ENCODE measurements at regions not wholly inside any gene's neighbourhood (a gene's known extent, or its start where the extent isn't known, plus 50 kb on each side); places are given as distances from the start of the nearest gene placed in this dataset.

GRCh38 chr15:69748131-69748530, 295.5 kb downstream of the RPLP1 start:
- intact Hi-C loops (cut with DNase I), result no loop called here
- no peaks in the 10 kb centered on the region for H3K4me1 ChIP-seq
- no peak for DNase-seq
- H3K4me3 ChIP-seq, result no peak overlapping the region
- no peak for TF ChIP-seq CTCF (IDR thresholded peaks at IDR 0.05)
- H3K27ac ChIP-seq, result no peak overlapping the region
- H3K27me3 ChIP-seq (ENCODE audit: low read depth), result peaks cover 8% of the 10 kb centered on the region
- H3K9me3 ChIP-seq, result no peaks in the 10 kb centered on the region
- H3K36me3 ChIP-seq, result no peaks in the 10 kb centered on the region
- ATAC-seq, result no peak

DNA sequence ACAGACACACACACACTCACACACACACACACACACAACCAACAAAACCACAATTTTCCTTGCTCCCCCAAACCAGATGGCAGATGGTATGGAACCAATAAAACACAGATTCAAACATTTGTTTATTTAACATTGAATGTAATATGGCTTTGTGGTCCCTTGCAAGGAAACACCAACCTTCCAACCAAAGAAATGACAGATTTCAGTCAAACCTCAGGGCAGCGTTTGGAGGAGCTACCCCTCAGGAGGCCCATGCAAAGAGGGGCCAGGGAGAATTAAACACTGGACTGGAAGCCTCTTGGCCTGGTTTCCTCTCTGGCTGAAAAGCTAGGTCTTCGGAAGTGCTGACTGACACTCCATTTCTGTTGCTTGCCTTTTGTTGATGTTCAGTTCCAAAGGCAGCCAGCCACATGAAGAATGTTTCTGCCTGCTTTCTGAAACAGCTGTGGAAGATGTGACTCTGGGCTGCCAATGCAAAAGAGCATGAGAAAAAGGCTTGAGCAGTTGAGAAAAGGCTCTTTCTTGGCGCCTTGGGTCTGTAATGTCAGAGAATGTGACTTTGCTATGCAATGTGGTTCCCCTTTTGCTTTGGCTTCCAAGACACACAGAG, 296.1 kb downstream of the RPLP1 start:
- Histone ChIP-seq H3K27me3 (ENCODE audit: low read depth) (peaks cover 8% of the 10 kb centered on the region), H3K9me3 (no peaks in the 10 kb centered on the region), H3K36me3 (no peaks in the 10 kb centered on the region), H3K4me3 (no peak overlapping the region), H3K4me1 (no peaks in the 10 kb centered on the region), H3K27ac (no peak overlapping the region)
- no peak for ATAC-seq
- intact Hi-C loops (cut with DNase I), result no loop called here
- TF ChIP-seq CTCF (IDR thresholded peaks at IDR 0.05), result no peak
- no peak for DNase-seq

DNA sequence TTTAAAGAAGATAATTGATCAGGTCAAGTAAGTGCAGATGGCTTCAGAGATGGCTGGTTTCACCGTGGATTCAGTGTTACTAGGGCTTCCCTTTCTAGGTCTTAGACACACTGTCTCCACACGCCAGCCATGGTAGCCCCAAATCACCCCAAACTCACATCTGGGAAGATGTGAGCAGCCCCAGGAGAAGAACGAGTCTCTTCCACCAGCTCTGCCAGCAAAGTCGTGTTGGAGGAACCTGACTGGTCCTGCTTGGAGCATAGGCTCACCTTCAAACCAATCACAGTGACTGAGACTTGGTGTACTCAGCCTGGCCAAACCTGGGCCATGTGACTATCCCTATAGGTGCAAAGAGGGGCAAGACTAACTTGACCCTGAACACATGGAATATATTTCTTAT, 296.7 kb downstream of the RPLP1 start:
- Histone ChIP-seq H3K36me3 (no peaks in the 10 kb centered on the region), H3K27me3 (ENCODE audit: low read depth) (peaks cover 8% of the 10 kb centered on the region), H3K4me3 (no peak overlapping the region), H3K9me3 (no peaks in the 10 kb centered on the region), H3K27ac (no peak overlapping the region), H3K4me1 (no peaks in the 10 kb centered on the region)
- ATAC-seq (no peak), DNase-seq (no peak)
- no peak for TF ChIP-seq CTCF (IDR thresholded peaks at IDR 0.05)
- intact Hi-C loops (cut with DNase I), result no loop called here

DNA sequence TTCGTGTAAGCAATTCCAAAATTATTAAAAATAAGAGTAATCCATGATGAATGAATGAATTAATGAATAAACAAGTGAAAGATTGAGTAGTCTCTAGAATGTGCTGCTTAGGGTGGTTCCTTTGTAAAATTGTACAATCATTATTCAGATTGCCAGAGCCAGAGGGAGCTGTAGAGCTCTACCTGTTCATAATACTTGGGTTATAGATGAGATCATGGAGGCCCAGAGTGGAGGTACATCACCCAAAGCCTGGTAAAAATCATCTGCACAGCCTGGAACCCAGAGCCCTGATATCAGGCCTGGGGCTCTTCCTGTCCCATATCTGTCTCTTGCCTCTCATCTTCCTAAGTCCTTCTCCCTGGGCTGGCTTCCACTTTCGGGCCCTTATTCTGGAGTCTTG, 297.2 kb downstream of the RPLP1 start:
- intact Hi-C loops (cut with DNase I), result no loop called here
- no peaks in the 10 kb centered on the region for H3K4me1 ChIP-seq
- peaks cover 3% of the 10 kb centered on the region for H3K27me3 ChIP-seq (ENCODE audit: low read depth)
- H3K36me3 ChIP-seq, result no peaks in the 10 kb centered on the region
- DNase-seq (no peak), ATAC-seq (peak; percentile 5 to 55)
- no peak overlapping the region for H3K4me3 ChIP-seq
- no peak overlapping the region for H3K27ac ChIP-seq
- no peaks in the 10 kb centered on the region for H3K9me3 ChIP-seq
- no peak for TF ChIP-seq CTCF (IDR thresholded peaks at IDR 0.05)

- H3K36me3 ChIP-seq, result no peaks in the 10 kb centered on the region
- no peaks in the 10 kb centered on the region for H3K9me3 ChIP-seq
- DNase-seq (no peak), ATAC-seq (no peak)
- intact Hi-C loops (cut with DNase I), result no loop called here
- H3K27ac ChIP-seq, result no peak overlapping the region
- peaks cover 3% of the 10 kb centered on the region for H3K27me3 ChIP-seq (ENCODE audit: low read depth)
- no peak for TF ChIP-seq CTCF (IDR thresholded peaks at IDR 0.05)
- H3K4me1 ChIP-seq, result no peaks in the 10 kb centered on the region
- no peak overlapping the region for H3K4me3 ChIP-seq
These were observed 297.6 kb downstream of the RPLP1 start for GRCh38 chr15:69750253-69750652.

GRCh38 chr15:69751147-69751546, 298.5 kb downstream of the RPLP1 start:
- H3K27ac ChIP-seq, result no peak overlapping the region
- ATAC-seq, result no peak
- TF ChIP-seq CTCF (IDR thresholded peaks at IDR 0.05), result no peak
- no peaks in the 10 kb centered on the region for H3K27me3 ChIP-seq (ENCODE audit: low read depth)
- no peaks in the 10 kb centered on the region for H3K36me3 ChIP-seq
- H3K4me1 ChIP-seq, result peaks cover 3% of the 10 kb centered on the region
- H3K4me3 ChIP-seq, result no peak overlapping the region
- intact Hi-C loops (cut with DNase I), result no loop called here
- no peak for DNase-seq
- H3K9me3 ChIP-seq, result no peaks in the 10 kb centered on the region
